ENCODE measurements at regions not wholly inside any gene's neighbourhood (a gene's known extent, or its start where the extent isn't known, plus 50 kb on each side); places are given as distances from the start of the nearest gene placed in this dataset.
"Not testable (repeated sequence)": the region's sequence is repeated elsewhere in the genome, so short reads cannot be mapped to it uniquely, and the experiment has no call there.

DNA sequence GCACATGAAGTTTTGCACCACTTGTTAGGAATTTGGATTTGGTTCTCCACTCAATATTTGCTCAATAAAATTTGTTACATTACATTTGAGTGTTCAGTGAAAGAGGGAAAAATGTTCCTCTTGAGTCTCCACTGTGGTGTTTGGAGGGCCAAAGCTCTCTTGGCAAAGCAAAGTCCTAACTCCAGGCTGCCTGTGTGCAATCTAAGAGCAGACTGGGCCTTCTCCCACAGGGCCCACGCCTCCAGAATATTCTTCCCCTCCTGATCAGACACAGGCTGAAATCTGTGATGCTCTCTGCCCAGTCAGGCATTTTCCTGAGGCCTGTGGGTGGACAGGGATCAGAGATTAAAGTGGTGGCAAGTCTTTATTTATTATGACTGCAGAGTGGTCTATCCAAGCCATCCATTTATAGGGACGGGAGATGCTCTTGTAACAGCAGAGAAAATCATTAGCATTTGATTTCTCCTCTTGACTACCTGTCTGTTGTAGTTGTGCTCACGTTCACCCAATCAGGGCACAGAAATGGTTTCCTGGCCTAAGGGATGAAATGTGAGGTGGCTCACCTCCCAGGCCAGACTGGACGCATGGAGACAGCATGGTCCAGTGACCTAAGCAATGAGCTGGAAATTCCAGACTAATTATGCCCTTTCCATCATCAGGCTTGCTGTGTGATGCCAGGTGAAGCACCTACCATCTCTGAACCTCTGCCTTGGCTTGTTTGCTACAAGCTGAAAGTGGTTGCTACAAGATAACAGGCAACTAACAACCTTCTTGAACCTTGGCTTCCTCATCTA is 147.1 kb upstream of the NRBF2 start:
- intact Hi-C loops (cut with DNase I), result no loop called here
- FAIRE-seq (no peak), ATAC-seq (no peak), DNase-seq (no peak)
- Histone ChIP-seq H3K4me1 (no peaks in the 10 kb centered on the region), H3K36me3 (no peaks in the 10 kb centered on the region), H3K9me3 (no peaks in the 10 kb centered on the region), H3K4me3 (no peak overlapping the region), H3K27me3 (no peaks in the 10 kb centered on the region), H3K27ac (no peak overlapping the region)
- TF ChIP-seq, protein P1, sequence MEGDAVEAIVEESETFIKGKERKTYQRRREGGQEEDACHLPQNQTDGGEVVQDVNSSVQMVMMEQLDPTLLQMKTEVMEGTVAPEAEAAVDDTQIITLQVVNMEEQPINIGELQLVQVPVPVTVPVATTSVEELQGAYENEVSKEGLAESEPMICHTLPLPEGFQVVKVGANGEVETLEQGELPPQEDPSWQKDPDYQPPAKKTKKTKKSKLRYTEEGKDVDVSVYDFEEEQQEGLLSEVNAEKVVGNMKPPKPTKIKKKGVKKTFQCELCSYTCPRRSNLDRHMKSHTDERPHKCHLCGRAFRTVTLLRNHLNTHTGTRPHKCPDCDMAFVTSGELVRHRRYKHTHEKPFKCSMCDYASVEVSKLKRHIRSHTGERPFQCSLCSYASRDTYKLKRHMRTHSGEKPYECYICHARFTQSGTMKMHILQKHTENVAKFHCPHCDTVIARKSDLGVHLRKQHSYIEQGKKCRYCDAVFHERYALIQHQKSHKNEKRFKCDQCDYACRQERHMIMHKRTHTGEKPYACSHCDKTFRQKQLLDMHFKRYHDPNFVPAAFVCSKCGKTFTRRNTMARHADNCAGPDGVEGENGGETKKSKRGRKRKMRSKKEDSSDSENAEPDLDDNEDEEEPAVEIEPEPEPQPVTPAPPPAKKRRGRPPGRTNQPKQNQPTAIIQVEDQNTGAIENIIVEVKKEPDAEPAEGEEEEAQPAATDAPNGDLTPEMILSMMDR (IDR thresholded peaks at IDR 0.05), result no peak
- WGBS, 2 donors, result 59 to 80% methylated on average over 4 of the region's 4 CpGs

DNA sequence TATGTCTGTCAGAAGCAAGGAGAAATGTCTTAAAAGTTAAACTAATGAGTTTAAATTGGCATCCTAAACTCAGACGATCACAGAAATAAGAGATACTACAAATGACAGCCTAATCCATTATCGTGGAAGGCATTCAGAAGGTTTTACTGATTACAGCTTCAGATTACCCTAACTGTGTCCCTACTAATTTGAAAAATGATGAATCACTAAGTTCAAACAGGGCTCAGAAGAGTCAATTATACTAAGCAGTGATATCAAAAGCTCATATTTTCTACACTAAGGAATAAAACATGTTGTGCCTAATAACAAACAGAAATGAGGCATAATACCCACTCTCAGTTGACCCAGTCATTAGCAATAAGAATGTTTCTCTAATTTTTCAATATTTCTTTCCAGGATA is 152.0 kb upstream of the NRBF2 start:
- Histone ChIP-seq H3K36me3 (no peaks in the 10 kb centered on the region), H3K9me3 (no peaks in the 10 kb centered on the region), H3K27me3 (no peaks in the 10 kb centered on the region), H3K4me3 (no peak overlapping the region), H3K4me1 (no peaks in the 10 kb centered on the region), H3K27ac (no peak overlapping the region)
- intact Hi-C loops (cut with DNase I), result no loop called here
- 30 to 52% methylated on average over 2 of the region's 2 CpGs for WGBS, 2 donors
- no peak for ATAC-seq
- no peak for FAIRE-seq
- TF ChIP-seq, protein P1 (IDR thresholded peaks at IDR 0.05), result no peak
- DNase-seq, result no peak

DNA sequence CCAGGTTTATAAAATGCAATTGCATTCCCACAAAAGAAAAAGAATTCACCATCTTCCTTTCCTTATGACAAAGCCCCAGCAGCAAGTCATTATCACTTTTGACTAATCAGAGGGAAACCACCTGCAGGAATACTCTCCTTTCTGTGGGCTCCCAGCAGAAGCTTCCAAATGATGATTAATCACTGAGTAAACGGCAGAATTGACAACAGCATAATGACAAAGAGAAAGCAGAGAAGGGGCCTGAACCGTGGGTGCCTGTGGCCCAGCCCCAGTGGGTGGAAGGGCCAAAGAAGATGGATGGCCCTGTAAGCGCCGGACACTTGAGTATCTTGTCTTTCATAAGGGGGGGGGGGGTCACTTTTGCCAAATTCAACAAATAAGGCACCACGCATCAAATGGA is 152.4 kb upstream of the NRBF2 start:
- FAIRE-seq, result no peak

DNA sequence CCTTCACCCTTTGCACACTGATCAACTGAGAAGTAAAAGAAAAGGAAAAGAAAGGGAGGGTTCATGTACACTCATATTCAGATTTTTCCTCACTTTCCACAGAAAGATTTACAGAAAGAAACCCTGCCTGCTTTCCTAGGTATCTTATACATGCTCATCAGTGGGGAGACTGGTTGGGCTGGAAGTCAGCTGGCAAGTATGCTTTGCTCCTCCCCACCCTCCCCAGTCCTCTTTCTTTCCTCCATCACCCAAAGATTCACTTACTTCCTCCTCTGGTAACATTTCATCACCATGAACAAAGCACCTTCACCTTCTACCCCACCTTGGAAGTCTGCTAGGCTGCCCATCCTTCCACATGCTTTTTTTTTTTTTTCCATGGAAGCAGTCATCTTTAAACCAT is 153.2 kb upstream of the NRBF2 start:
- H3K36me3 ChIP-seq, result no peaks in the 10 kb centered on the region
- no peak for FAIRE-seq
- no peaks in the 10 kb centered on the region for H3K9me3 ChIP-seq
- H3K27me3 ChIP-seq, result no peaks in the 10 kb centered on the region
- no peak for DNase-seq
- no peak overlapping the region for H3K27ac ChIP-seq
- no peak overlapping the region for H3K4me3 ChIP-seq
- no peak for ATAC-seq
- TF ChIP-seq, protein P1 (IDR thresholded peaks at IDR 0.05), result no peak
- H3K4me1 ChIP-seq, result no peaks in the 10 kb centered on the region
- intact Hi-C loops (cut with DNase I), result no loop called here

More for the DNA sequence above, 152.4 kb upstream of the NRBF2 start:
- TF ChIP-seq, protein P1 (IDR thresholded peaks at IDR 0.05), result no peak
- DNase-seq (no peak), ATAC-seq (no peak)
- Histone ChIP-seq H3K27ac (no peak overlapping the region), H3K9me3 (no peaks in the 10 kb centered on the region), H3K4me3 (no peak overlapping the region), H3K4me1 (no peaks in the 10 kb centered on the region), H3K27me3 (no peaks in the 10 kb centered on the region), H3K36me3 (no peaks in the 10 kb centered on the region)
- 38 to 39% methylated on average over 5 of the region's 5 CpGs for WGBS, 2 donors
- intact Hi-C loops (cut with DNase I), result no loop called here

DNA sequence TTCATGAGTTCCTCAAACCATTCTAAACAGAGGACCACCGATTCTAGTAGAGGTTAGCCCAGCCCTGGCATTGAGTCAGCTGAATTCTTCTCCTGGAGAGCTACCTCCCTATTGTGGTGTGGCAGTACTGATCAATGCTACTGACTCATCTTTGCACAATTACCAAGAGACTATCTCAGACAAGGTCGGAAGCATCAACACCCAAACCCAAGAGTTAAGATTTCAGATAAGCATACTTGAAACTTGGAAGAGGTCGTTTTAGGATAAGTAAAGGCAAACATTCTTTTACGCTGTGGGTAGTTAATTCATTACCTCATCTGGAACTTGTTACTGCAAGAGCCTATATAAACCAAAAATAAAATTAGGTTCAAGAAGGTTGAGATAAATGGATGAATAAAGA is 154.6 kb upstream of the NRBF2 start:
- H3K4me1 ChIP-seq, result no peaks in the 10 kb centered on the region
- TF ChIP-seq, protein P1 (IDR thresholded peaks at IDR 0.05), result no peak
- intact Hi-C loops (cut with DNase I), result no loop called here
- no peak overlapping the region for H3K27ac ChIP-seq
- H3K36me3 ChIP-seq, result no peaks in the 10 kb centered on the region
- no peak for FAIRE-seq
- DNase-seq, result no peak
- no peak overlapping the region for H3K4me3 ChIP-seq
- ATAC-seq, result no peak
- 36 to 60% methylated on average over 4 of the region's 4 CpGs for WGBS, 2 donors
- no peaks in the 10 kb centered on the region for H3K9me3 ChIP-seq
- H3K27me3 ChIP-seq, result no peaks in the 10 kb centered on the region

DNA sequence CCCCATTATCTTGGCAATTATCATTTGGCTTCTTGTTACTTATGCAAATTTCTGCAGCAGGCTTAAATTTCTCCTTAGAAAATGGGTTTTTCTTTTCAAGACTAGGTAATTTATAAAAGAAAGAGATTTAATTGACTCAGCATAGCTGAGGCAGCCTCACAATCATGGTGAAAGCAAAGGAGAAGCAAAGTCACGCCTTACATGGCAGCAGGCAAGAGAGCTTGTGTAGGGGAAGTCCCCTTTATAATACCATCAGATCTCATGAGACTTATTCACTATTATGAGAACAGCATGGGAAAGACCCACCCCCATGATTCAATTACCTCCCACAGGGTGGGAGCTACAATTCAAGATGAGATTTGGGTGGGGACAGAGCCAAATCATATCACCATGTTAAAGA is 158.3 kb upstream of the NRBF2 start:
- ATAC-seq; H3K4me3 ChIP-seq; H3K27ac ChIP-seq; H3K4me1 ChIP-seq; H3K36me3 ChIP-seq; H3K9me3 ChIP-seq; DNase-seq; intact Hi-C loops (cut with DNase I); H3K27me3 ChIP-seq; FAIRE-seq: not testable (repeated sequence)
- WGBS, 2 donors, result 47 to 63% methylated on average over 1 of the region's 1 CpG

Data from pancreas (tissue), 10 donors.